HCT116 (cell line): ENCODE measurements at regions not wholly inside any gene's neighbourhood (a gene's known extent, or its start where the extent isn't known, plus 50 kb on each side); places are given as distances from the start of the nearest gene placed in this dataset.

Experiments
- ATAC-seq: fragments of 200-7000 bp; cut with Tn5 transposase; 2 replicates; pipeline ENCODE4 v1.9.1; 2020; ENCODE audit warnings: mild to moderate bottlenecking, moderate library complexity
- BruUV-seq: library from RNA; stranded (reverse); fragments of 400-500 nt; replicated peaks from 2 replicates; lab custom pipeline; 2021; lab: Mats Ljungman, UMichigan
- CTCF ChIA-PET: fragments of 300-600 bp; sonication (Branson Sonifier 250); formaldehyde crosslinking; loops from one replicate; lab custom pipeline; 2021; ENCODE audit warnings: antibody characterized with exemption; lab: Charles Lee
- POLR2A ChIA-PET: fragments of 300-600, 350-600 bp; sonication (Branson Sonifier 250); formaldehyde crosslinking; loops from one replicate; lab custom pipeline; 2021; ENCODE audit warnings: antibody characterized with exemption; lab: Charles Lee
- RAD21 ChIA-PET, 2 experiments: fragments of 300-600 bp; sonication (Branson Sonifier 250); formaldehyde crosslinking; loops; one replicate each; lab custom pipeline; 2023; ENCODE audit warnings: low total read pairs in 2 of 2; ENCODE audit not compliant: uncharacterized antibody in 2 of 2, unreplicated experiment in 2 of 2, low non-redundant PET in 1 of 2; lab: Charles Lee
- DNase-seq: peaks from one replicate; pipeline ENCODE4 v3.0.0-alpha.2; 2010; ENCODE audit warnings: low read depth, low spot score
- H2AFZ ChIP-seq: fragments of 200-600 bp; shearing (Covaris generic), sonication (generic); 2 replicates; pipeline ENCODE4 v1.6.1; 2017; ENCODE audit warnings: low read depth, mixed run types, mixed read lengths, antibody characterized with exemption, low read length; ENCODE audit not compliant: poor library complexity, severe bottlenecking
- H3K27ac ChIP-seq: 2 replicates; pipeline ENCODE4 v1.5.1; 2012; ENCODE audit warnings: low read depth, low read length
- H3K27me3 ChIP-seq: fragments of 200-600 bp; sonication (generic); 2 replicates; pipeline ENCODE4 v1.6.1; 2016; ENCODE audit warnings: mixed run types, low read length, mixed read lengths; ENCODE audit not compliant: insufficient read depth
- H3K36me3 ChIP-seq, 2 experiments: fragments of 200-500 bp in 1 of 2; fragments of 200-600 bp in 1 of 2; sonication (Bioruptor generic) in 1 of 2; sonication (generic) in 1 of 2; 2 replicates each; pipeline versions ENCODE4 v1.5.1 to v1.6.1; 2014 to 2016; ENCODE audit warnings: low read length in 2 of 2, inconsistent platforms in 1 of 2, mixed read lengths in 1 of 2, mixed run types in 1 of 2; ENCODE audit not compliant: insufficient read depth in 2 of 2, control insufficient read depth in 1 of 2
- H3K4me1 ChIP-seq, 2 experiments: fragments of 200-600 bp in 1 of 2; sonication (generic) in 1 of 2; 2 replicates each; pipeline versions ENCODE4 v1.5.1 to v1.6.1; 2012 to 2017; ENCODE audit warnings: low read length in 2 of 2, inconsistent platforms in 1 of 2, mild to moderate bottlenecking in 1 of 2, mixed read lengths in 1 of 2, mixed run types in 1 of 2, moderate library complexity in 1 of 2; ENCODE audit not compliant: insufficient read depth in 2 of 2, control insufficient read depth in 1 of 2
- H3K4me2 ChIP-seq: fragments of 200-600 bp; sonication (generic); 2 replicates; pipeline ENCODE4 v1.6.1; 2017; ENCODE audit warnings: mixed run types, low read length, mixed read lengths
- H3K4me3 ChIP-seq, 2 experiments: fragments of 200-600 bp in 1 of 2; sonication (generic) in 1 of 2; replicated peaks in 1 of 2; 2 replicates each; pipeline ENCODE4 v1.5.1; 2011 to 2016; ENCODE audit warnings: low read length in 2 of 2, control low read depth in 1 of 2, low read depth in 1 of 2, mild to moderate bottlenecking in 1 of 2, mixed read lengths in 1 of 2, mixed run types in 1 of 2
- H3K79me2 ChIP-seq: fragments of 200-600 bp; sonication (generic); 2 replicates; pipeline ENCODE4 v1.6.1; 2017; ENCODE audit warnings: mild to moderate bottlenecking, mixed run types, low read length, moderate library complexity, mixed read lengths; ENCODE audit not compliant: insufficient read depth
- H3K9ac ChIP-seq: fragments of 200-600 bp; sonication (generic); 2 replicates; pipeline ENCODE4 v1.6.1; 2016; ENCODE audit warnings: low read length, mixed read lengths
- H3K9me2 ChIP-seq: fragments of 200-600 bp; sonication (generic), shearing (Covaris generic); 2 replicates; pipeline ENCODE4 v1.6.1; 2017; ENCODE audit warnings: mixed run types, mild to moderate bottlenecking, moderate library complexity; ENCODE audit not compliant: insufficient read depth
- H3K9me3 ChIP-seq, 2 experiments: fragments of 200-500 bp in 1 of 2; fragments of 200-600 bp in 1 of 2; sonication (Bioruptor generic) in 1 of 2; sonication (generic) in 1 of 2; 2 replicates each; pipeline ENCODE4 v1.6.1; 2014 to 2017; ENCODE audit warnings: low read length in 2 of 2, mixed read lengths in 2 of 2, inconsistent platforms in 1 of 2, low read depth in 1 of 2, mild to moderate bottlenecking in 1 of 2, mixed run types in 1 of 2, moderate library complexity in 1 of 2; ENCODE audit not compliant: control insufficient read depth in 1 of 2, insufficient read depth in 1 of 2
- H4K20me1 ChIP-seq: fragments of 200-600 bp; sonication (generic), shearing (Covaris generic); 2 replicates; pipeline ENCODE4 v1.6.1; 2017; ENCODE audit warnings: mixed run types, mild to moderate bottlenecking, moderate library complexity; ENCODE audit not compliant: insufficient read depth
- CBX3 ChIP-seq: IDR thresholded peaks from 2 replicates; pipeline ENCODE4 v1.6.1; 2012; ENCODE audit warnings: low read depth
- EGR1 ChIP-seq: IDR thresholded peaks from 2 replicates; pipeline ENCODE4 v1.6.1; 2012; ENCODE audit warnings: low read depth
- ELF1 ChIP-seq: IDR thresholded peaks from 2 replicates; pipeline ENCODE4 v1.6.1; 2012; ENCODE audit warnings: low read depth, borderline replicate concordance
- FOSL1 ChIP-seq: IDR thresholded peaks from 2 replicates; pipeline ENCODE4 v1.6.1; 2012; ENCODE audit warnings: low read depth
- JUND ChIP-seq: IDR thresholded peaks from 2 replicates; pipeline ENCODE4 v1.6.1; 2012
- POLR2A ChIP-seq: IDR thresholded peaks from 2 replicates; pipeline ENCODE4 v1.7.0; 2011; ENCODE audit warnings: borderline replicate concordance; ENCODE audit not compliant: insufficient read depth, insufficient read length; ENCODE audit errors: extremely low read depth
- RAD21 ChIP-seq: IDR thresholded peaks from 2 replicates; pipeline ENCODE4 v1.6.1; 2012; ENCODE audit warnings: low read depth, mild to moderate bottlenecking
- REST ChIP-seq: IDR thresholded peaks from 2 replicates; pipeline ENCODE4 v1.6.1; 2012; ENCODE audit warnings: low read depth
- SIN3A ChIP-seq: IDR thresholded peaks from 2 replicates; pipeline ENCODE4 v1.6.1; 2012; ENCODE audit warnings: low read depth
- SP1 ChIP-seq: IDR thresholded peaks from 2 replicates; pipeline ENCODE4 v1.6.1; 2012; ENCODE audit warnings: low read depth
- SRF ChIP-seq: IDR thresholded peaks from 2 replicates; pipeline ENCODE4 v1.6.1; 2012; ENCODE audit warnings: low read depth
- ZBTB33 ChIP-seq: IDR thresholded peaks from 2 replicates; pipeline ENCODE4 v1.6.1; 2011; ENCODE audit warnings: mild to moderate bottlenecking, low read length, moderate library complexity; ENCODE audit not compliant: insufficient replicate concordance; ENCODE audit errors: extremely low read depth
- intact Hi-C: fragments of 100-400 bp; cut with micrococcal nuclease; formaldehyde crosslinking; loops from 2 replicates; pipeline ENCODE4 v1.10.0; 2022
- TF ChIP-seq, protein P1 (sequence below): IDR thresholded peaks from 2 replicates; pipeline ENCODE4 v1.6.1; 2012
- TF ChIP-seq, protein P2 (sequence below), 3 experiments: fragments of 200-600 bp in 1 of 3; sonication (generic) in 1 of 3; IDR thresholded peaks in 2 of 3; conservative IDR thresholded peaks in 1 of 3; 2 replicates each; pipeline ENCODE4 v1.5.1; 2012 to 2017; ENCODE audit warnings: low read depth in 2 of 3, low read length in 2 of 3, antibody characterized with exemption in 1 of 3, borderline replicate concordance in 1 of 3, control low read depth in 1 of 3, mild to moderate bottlenecking in 1 of 3, mixed read lengths in 1 of 3, mixed run types in 1 of 3, moderate library complexity in 1 of 3; ENCODE audit not compliant: insufficient read depth in 1 of 3

DNA sequence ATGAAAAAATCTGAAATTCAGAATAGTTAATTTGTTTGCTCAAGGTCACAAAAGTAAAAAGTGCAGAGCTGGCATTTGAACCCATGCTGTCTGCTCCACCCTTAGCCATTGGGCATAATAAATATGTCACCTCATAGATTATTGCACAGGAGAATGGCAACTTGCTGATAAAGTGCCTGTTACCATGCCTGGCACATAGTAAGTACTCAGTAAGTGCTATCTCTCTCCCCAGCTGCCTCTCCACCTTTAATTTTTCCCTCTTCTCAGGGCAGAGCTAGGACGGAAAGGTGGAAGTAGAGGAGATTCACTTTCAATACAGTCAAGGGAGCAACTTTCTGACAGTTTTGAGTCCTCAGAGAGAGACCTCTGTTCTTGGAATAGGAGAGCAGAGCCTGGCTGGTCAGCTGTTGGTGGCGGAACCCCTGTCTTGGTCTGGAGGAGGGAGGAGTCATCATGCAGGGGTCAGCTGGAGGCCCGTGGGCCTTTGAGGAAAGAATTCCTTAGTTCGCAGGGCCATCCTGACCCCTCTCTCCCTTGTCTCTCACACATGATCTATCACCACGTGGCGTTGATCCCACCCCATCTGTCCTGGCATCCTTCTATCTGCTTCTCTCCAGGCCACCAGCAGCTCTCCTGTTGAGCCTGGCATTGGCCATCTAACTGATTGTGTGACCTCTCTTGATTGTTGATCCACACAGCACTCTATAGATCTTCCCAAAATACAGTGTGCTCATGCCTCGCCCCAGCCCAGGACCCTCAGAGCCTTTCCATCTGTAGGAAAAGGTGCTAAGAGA lies 149.3 kb downstream of the RPLP1 start:
- ChIA-PET POLR2A (no interaction called here), RAD21 (no interaction called here), CTCF (no interaction called here)
- TF ChIP-seq RAD21 (no peak), SRF (no peak), ELF1 (no peak), EGR1 (no peak), FOSL1 (no peak), ZBTB33 (no peak), CBX3 (no peak), REST (no peak), SP1 (no peak), POLR2A (no peak), JUND (no peak), SIN3A (no peak)
- TF ChIP-seq, protein P1, sequence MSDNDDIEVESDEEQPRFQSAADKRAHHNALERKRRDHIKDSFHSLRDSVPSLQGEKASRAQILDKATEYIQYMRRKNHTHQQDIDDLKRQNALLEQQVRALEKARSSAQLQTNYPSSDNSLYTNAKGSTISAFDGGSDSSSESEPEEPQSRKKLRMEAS = no peak
- TF ChIP-seq, protein P2, sequence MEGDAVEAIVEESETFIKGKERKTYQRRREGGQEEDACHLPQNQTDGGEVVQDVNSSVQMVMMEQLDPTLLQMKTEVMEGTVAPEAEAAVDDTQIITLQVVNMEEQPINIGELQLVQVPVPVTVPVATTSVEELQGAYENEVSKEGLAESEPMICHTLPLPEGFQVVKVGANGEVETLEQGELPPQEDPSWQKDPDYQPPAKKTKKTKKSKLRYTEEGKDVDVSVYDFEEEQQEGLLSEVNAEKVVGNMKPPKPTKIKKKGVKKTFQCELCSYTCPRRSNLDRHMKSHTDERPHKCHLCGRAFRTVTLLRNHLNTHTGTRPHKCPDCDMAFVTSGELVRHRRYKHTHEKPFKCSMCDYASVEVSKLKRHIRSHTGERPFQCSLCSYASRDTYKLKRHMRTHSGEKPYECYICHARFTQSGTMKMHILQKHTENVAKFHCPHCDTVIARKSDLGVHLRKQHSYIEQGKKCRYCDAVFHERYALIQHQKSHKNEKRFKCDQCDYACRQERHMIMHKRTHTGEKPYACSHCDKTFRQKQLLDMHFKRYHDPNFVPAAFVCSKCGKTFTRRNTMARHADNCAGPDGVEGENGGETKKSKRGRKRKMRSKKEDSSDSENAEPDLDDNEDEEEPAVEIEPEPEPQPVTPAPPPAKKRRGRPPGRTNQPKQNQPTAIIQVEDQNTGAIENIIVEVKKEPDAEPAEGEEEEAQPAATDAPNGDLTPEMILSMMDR (IDR thresholded peaks at IDR 0.05 in 2 of 3, conservative IDR thresholded peaks at IDR 0.05 in 1 of 3; ENCODE audit: borderline replicate concordance in 1 of 3, insufficient read depth in 1 of 3, low read depth in 2 of 3, low read length in 2 of 3) = no peak
- Histone ChIP-seq H3K27me3 (peaks cover 41% of the 10 kb centered on the region), H3K9me2 (no peaks in the 10 kb centered on the region), H3K4me2 (no peak overlapping the region), H3K36me3 (no peaks in the 10 kb centered on the region), H3K9ac (no peak overlapping the region), H3K27ac (no peak overlapping the region), H4K20me1 (no peaks in the 10 kb centered on the region), H3K79me2 (no peaks in the 10 kb centered on the region), H3K4me1 (no peaks in the 10 kb centered on the region), H3K4me3 (no peak overlapping the region), H2AFZ (no peak overlapping the region), H3K9me3 (no peaks in the 10 kb centered on the region)
- DNase-seq = no peak
- ATAC-seq = no peak
- intact Hi-C loops = no loop called here
- no TSS peak for BruUV-seq
